SKM-1 treated with dmso at 0.1 percent for 144 hours (cell line): ENCODE measurements at regions not wholly inside any gene's neighbourhood (a gene's known extent, or its start where the extent isn't known, plus 50 kb on each side); places are given as distances from the start of the nearest gene placed in this dataset.
"Not testable (repeated sequence)": the region's sequence is repeated elsewhere in the genome, so short reads cannot be mapped to it uniquely, and the experiment has no call there.

Source experiments
- DNase-seq: peaks from one replicate; lab custom pipeline; 2025; ENCODE audit not compliant: unreplicated experiment; lab: John Stamatoyannopoulos, UW

- not testable (repeated sequence) for DNase-seq
These were observed 185.3 kb downstream of the COX18 start for GRCh38 chr4:72884225-72884624.

- no peak for DNase-seq
These were observed 192.6 kb downstream of the COX18 start for GRCh38 chr4:72876946-72877345.

- DNase-seq: no peak
These were observed 194.0 kb downstream of the COX18 start for GRCh38 chr4:72875545-72875944.

GRCh38 chr4:72875138-72875537 is 194.4 kb downstream of the COX18 start:
- DNase-seq: no peak

GRCh38 chr4:72864898-72865297 is 204.6 kb downstream of the COX18 start:
- no peak for DNase-seq

GRCh38 chr4:72864277-72864676 is 205.2 kb downstream of the COX18 start:
- not testable (repeated sequence) for DNase-seq

GRCh38 chr4:72860766-72861165 is 208.8 kb downstream of the COX18 start:
- no peak for DNase-seq

GRCh38 chr4:72858328-72858727 is 211.2 kb downstream of the COX18 start:
- DNase-seq: no peak

- no peak for DNase-seq
These were observed 211.7 kb downstream of the COX18 start for GRCh38 chr4:72857787-72858186.

- no peak for DNase-seq
These were observed 212.3 kb downstream of the COX18 start for GRCh38 chr4:72857216-72857615.

- peak; percentile 91 for DNase-seq
These were observed 223.0 kb downstream of the COX18 start for GRCh38 chr4:72846280-72847111.

GRCh38 chr4:72843466-72843865 is 226.1 kb downstream of the COX18 start:
- no peak for DNase-seq

- no peak for DNase-seq
These were observed 227.2 kb downstream of the COX18 start for GRCh38 chr4:72842323-72842722.

- DNase-seq: not testable (repeated sequence)
These were observed 229.3 kb downstream of the COX18 start for GRCh38 chr4:72840166-72840565.

GRCh38 chr4:72828864-72829263 is 240.7 kb downstream of the COX18 start:
- DNase-seq: no peak

- DNase-seq: no peak
These were observed 241.5 kb downstream of the COX18 start for GRCh38 chr4:72827968-72828367.

- DNase-seq: no peak
These were observed 249.4 kb downstream of the COX18 start for GRCh38 chr4:72820107-72820506.

GRCh38 chr4:72817012-72817411 is 248.0 kb upstream of the ADAMTS3 start:
- DNase-seq: no peak

GRCh38 chr4:72814241-72814640 is 245.2 kb upstream of the ADAMTS3 start:
- no peak for DNase-seq

GRCh38 chr4:72809208-72809607 is 240.2 kb upstream of the ADAMTS3 start:
- no peak for DNase-seq

- DNase-seq: no peak
These were observed 236.3 kb upstream of the ADAMTS3 start for GRCh38 chr4:72805284-72805683.

GRCh38 chr4:72797486-72797885 is 228.5 kb upstream of the ADAMTS3 start:
- no peak for DNase-seq

GRCh38 chr4:72791054-72791453 is 222.0 kb upstream of the ADAMTS3 start:
- DNase-seq: no peak
